GM23248 (cell line): ENCODE measurements at regions not wholly inside any gene's neighbourhood (a gene's known extent, or its start where the extent isn't known, plus 50 kb on each side); places are given as distances from the start of the nearest gene placed in this dataset.

Experiments
- DNase-seq: peaks from one replicate; pipeline ENCODE4 v3.0.0-alpha.2; 2015
- H2AFZ ChIP-seq: fragments of 200-600 bp; sonication (generic); 2 replicates; pipeline ENCODE4 v1.6.1; 2016; ENCODE audit warnings: antibody characterized with exemption
- H3F3A ChIP-seq: fragments of 200-600 bp; sonication (generic); 2 replicates; pipeline ENCODE4 v1.6.1; 2016; ENCODE audit warnings: mild to moderate bottlenecking, antibody characterized with exemption, mixed run types; ENCODE audit not compliant: insufficient read depth
- H3K27ac ChIP-seq: fragments of 200-600 bp; sonication (generic); 2 replicates; pipeline ENCODE4 v1.5.1; 2016; ENCODE audit warnings: mild to moderate bottlenecking
- H3K27me3 ChIP-seq: fragments of 200-600 bp; sonication (generic); replicated peaks from 2 replicates; pipeline ENCODE4 v1.6.1; 2016; ENCODE audit warnings: mild to moderate bottlenecking; ENCODE audit not compliant: insufficient read depth
- H3K36me3 ChIP-seq: fragments of 200-600 bp; sonication (generic); 2 replicates; pipeline ENCODE4 v1.6.1; 2016; ENCODE audit warnings: low read depth, mild to moderate bottlenecking
- H3K4me1 ChIP-seq: fragments of 200-600 bp; sonication (generic); 2 replicates; pipeline ENCODE4 v1.6.1; 2016; ENCODE audit warnings: mild to moderate bottlenecking; ENCODE audit not compliant: insufficient read depth
- H3K4me2 ChIP-seq: fragments of 200-600 bp; sonication (generic); one replicate; pipeline ENCODE4 v1.6.1; 2016; ENCODE audit warnings: mild to moderate bottlenecking; ENCODE audit not compliant: unreplicated experiment
- H3K4me3 ChIP-seq: fragments of 200-600 bp; sonication (generic); 2 replicates; pipeline ENCODE4 v1.5.1; 2016; ENCODE audit warnings: mild to moderate bottlenecking
- H3K79me2 ChIP-seq: fragments of 200-600 bp; sonication (generic); 2 replicates; pipeline ENCODE4 v1.6.1; 2016; ENCODE audit warnings: mild to moderate bottlenecking; ENCODE audit not compliant: insufficient read depth
- H3K9ac ChIP-seq: fragments of 200-600 bp; sonication (generic); 2 replicates; pipeline ENCODE4 v1.6.1; 2016; ENCODE audit warnings: mild to moderate bottlenecking
- H3K9me2 ChIP-seq: fragments of 200-600 bp; sonication (generic); 2 replicates; pipeline ENCODE4 v1.6.1; 2016; ENCODE audit warnings: mixed run types, mild to moderate bottlenecking, moderate library complexity; ENCODE audit not compliant: insufficient read depth
- H3K9me3 ChIP-seq: fragments of 200-600 bp; sonication (generic); one replicate; pipeline ENCODE4 v1.6.1; 2017; ENCODE audit warnings: low read depth
- H4K20me1 ChIP-seq: fragments of 200-600 bp; sonication (generic); 2 replicates; pipeline ENCODE4 v1.6.0; 2016; ENCODE audit not compliant: insufficient read depth
- EZH2 ChIP-seq: fragments of 200-600 bp; sonication (generic); IDR thresholded peaks from 2 replicates; pipeline ENCODE4 v1.6.1; 2018; ENCODE audit warnings: antibody characterized with exemption, mild to moderate bottlenecking; ENCODE audit not compliant: insufficient read depth, poor library complexity, severe bottlenecking
- EZH2phosphoT487 ChIP-seq: fragments of 200-600 bp; sonication (generic); IDR thresholded peaks from 2 replicates; pipeline ENCODE4 v1.6.1; 2018; ENCODE audit warnings: antibody characterized with exemption, moderate library complexity, mild to moderate bottlenecking, low read depth; ENCODE audit not compliant: insufficient read depth
- WGBS, 2 experiments: methylation state at CpG; one replicate each; pipeline ENCODE4 v1.1.6; 2015 to 2017; ENCODE audit warnings: low lambda C conversion rate in 2 of 2, low coverage in 1 of 2; ENCODE audit errors: missing lambda C conversion rate in 2 of 2; 5-methylcytosine and 5-hydroxymethylcytosine counted together
- in situ Hi-C: fragments of 300-500 bp; cut with MboI; formaldehyde crosslinking; loops from 2 replicates; pipeline ENCODE4 v1.15.0; 2020

DNA sequence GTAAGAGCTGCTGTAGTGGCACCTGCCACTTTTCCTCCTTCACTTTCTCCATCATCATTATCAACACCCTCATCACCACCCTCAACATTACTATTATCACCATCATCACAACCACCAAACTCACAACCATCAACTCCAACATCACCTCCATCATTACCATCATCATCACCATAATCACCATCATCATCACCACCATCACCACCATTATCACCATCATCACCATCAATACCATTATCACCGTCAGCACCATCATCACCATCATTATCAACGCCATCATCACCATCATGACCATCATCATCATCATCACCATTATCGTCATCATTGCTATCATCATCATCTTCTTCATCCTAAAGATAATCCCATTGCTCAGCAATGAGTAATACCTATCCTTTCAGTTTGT is 255.8 kb downstream of the CYRIA start:
- 24 to 33% methylated on average over 3 of the region's 3 CpGs for WGBS, 2 experiments
- H3K4me2 ChIP-seq = no peak overlapping the region
- no peak overlapping the region for H3K9ac ChIP-seq
- H2AFZ ChIP-seq = no peak overlapping the region
- no peak overlapping the region for H3K4me3 ChIP-seq
- H3K79me2 ChIP-seq = no peaks in the 10 kb centered on the region
- no peaks in the 10 kb centered on the region for H3K36me3 ChIP-seq
- H3K9me2 ChIP-seq = no peaks in the 10 kb centered on the region
- H3K27me3 ChIP-seq = no peaks in the 10 kb centered on the region
- H3K4me1 ChIP-seq = no peaks in the 10 kb centered on the region
- no peaks in the 10 kb centered on the region for H3F3A ChIP-seq
- in situ Hi-C loops = no loop called here
- TF ChIP-seq EZH2phosphoT487 = no peak
- TF ChIP-seq EZH2 = no peak
- no peak for DNase-seq
- H4K20me1 ChIP-seq = no peaks in the 10 kb centered on the region
- no peaks in the 10 kb centered on the region for H3K9me3 ChIP-seq
- H3K27ac ChIP-seq = no peak overlapping the region

DNA sequence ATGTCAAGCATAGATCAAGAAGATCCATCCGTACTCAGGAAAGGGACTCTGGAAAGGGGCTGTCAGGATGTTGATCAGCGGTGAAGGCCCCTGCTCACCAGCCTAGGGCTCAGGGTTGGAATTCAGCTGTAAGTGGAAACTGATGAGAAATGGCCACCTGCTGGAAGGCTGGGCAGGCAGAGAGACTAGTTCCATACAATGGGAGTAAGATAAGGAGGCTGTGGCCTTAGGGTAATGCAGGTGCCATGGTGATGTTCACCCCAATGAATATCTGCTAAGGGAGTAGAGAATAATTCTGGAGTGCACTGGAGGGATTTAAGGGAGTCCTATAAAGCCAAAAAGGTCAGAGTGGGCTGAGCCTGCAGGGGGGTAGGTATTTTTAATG is 256.6 kb downstream of the CYRIA start:
- no peaks in the 10 kb centered on the region for H3K27me3 ChIP-seq
- H3K4me1 ChIP-seq = no peaks in the 10 kb centered on the region
- H3K36me3 ChIP-seq = no peaks in the 10 kb centered on the region
- no peak overlapping the region for H3K9ac ChIP-seq
- H3K4me2 ChIP-seq = no peak overlapping the region
- in situ Hi-C loops = no loop called here
- no peak overlapping the region for H3K27ac ChIP-seq
- H3K9me2 ChIP-seq = no peaks in the 10 kb centered on the region
- no peaks in the 10 kb centered on the region for H3K9me3 ChIP-seq
- H3K4me3 ChIP-seq = no peak overlapping the region
- WGBS, 2 experiments = 46 to 59% methylated on average over 2 of the region's 2 CpGs
- no peaks in the 10 kb centered on the region for H4K20me1 ChIP-seq
- H3F3A ChIP-seq = no peaks in the 10 kb centered on the region
- H3K79me2 ChIP-seq = no peaks in the 10 kb centered on the region
- no peak overlapping the region for H2AFZ ChIP-seq
- TF ChIP-seq EZH2 = no peak
- TF ChIP-seq EZH2phosphoT487 = no peak
- no peak for DNase-seq

GRCh38 chr2:16408331-16409005 is 257.2 kb downstream of the CYRIA start:
- Histone ChIP-seq H3K27ac (no peak overlapping the region), H3K79me2 (no peaks in the 10 kb centered on the region), H3K9me2 (no peaks in the 10 kb centered on the region), H2AFZ (no peak overlapping the region), H3K4me3 (no peak overlapping the region), H3K4me1 (no peaks in the 10 kb centered on the region), H3F3A (no peaks in the 10 kb centered on the region), H3K9ac (no peak overlapping the region), H3K36me3 (no peaks in the 10 kb centered on the region), H3K4me2 (no peak overlapping the region), H3K27me3 (no peaks in the 10 kb centered on the region), H3K9me3 (no peaks in the 10 kb centered on the region), H4K20me1 (no peaks in the 10 kb centered on the region)
- no peak for DNase-seq
- in situ Hi-C loops = no loop called here
- TF ChIP-seq EZH2 (no peak), EZH2phosphoT487 (no peak)
- 12 to 17% methylated on average over 4 of the region's 4 CpGs for WGBS, 2 experiments

DNA sequence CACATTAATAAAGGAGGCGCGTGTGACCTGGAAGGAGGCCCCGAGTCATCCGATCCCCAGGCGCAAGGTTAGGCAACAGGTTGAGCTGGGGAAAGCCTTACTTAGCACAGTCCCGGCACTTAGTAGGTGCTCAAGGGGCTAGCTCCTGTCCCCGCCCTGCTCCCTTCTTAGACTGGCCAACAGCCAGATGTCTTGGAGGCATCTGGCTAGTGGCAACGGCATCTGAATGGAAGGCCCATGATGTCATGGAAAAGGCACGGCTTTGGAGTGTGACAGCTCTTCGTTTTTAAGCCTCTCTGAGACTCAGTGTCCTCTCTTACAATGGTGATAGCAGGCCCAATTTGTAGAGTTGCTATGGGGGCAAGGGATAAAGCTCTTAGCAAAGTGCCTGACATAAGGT is 258.3 kb downstream of the CYRIA start:
- no peaks in the 10 kb centered on the region for H3K27me3 ChIP-seq
- TF ChIP-seq EZH2 = no peak
- no peak for TF ChIP-seq EZH2phosphoT487
- H3K9ac ChIP-seq = no peak overlapping the region
- no peaks in the 10 kb centered on the region for H3K4me1 ChIP-seq
- no peaks in the 10 kb centered on the region for H4K20me1 ChIP-seq
- DNase-seq = no peak
- no peak overlapping the region for H3K27ac ChIP-seq
- H3K4me3 ChIP-seq = no peak overlapping the region
- no peak overlapping the region for H2AFZ ChIP-seq
- no peaks in the 10 kb centered on the region for H3K9me2 ChIP-seq
- H3K4me2 ChIP-seq = no peak overlapping the region
- no peaks in the 10 kb centered on the region for H3K36me3 ChIP-seq
- 17 to 34% methylated on average over 10 of the region's 10 CpGs for WGBS, 2 experiments
- no peaks in the 10 kb centered on the region for H3F3A ChIP-seq
- no peaks in the 10 kb centered on the region for H3K79me2 ChIP-seq
- H3K9me3 ChIP-seq = no peaks in the 10 kb centered on the region
- in situ Hi-C loops = no loop called here
